HAP-1 (cell line): ENCODE measurements at regions not wholly inside any gene's neighbourhood (a gene's known extent, or its start where the extent isn't known, plus 50 kb on each side); places are given as distances from the start of the nearest gene placed in this dataset.
"Not testable (repeated sequence)": the region's sequence is repeated elsewhere in the genome, so short reads cannot be mapped to it uniquely, and the experiment has no call there.

Experiments used
- DNase-seq, 2 experiments: peaks; one replicate each; pipeline ENCODE4 v3.0.0-alpha.2; 2016 to 2020; ENCODE audit warnings: low spot score in 2 of 2
- H3K27me3 ChIP-seq: fragments of 250-450 bp; sonication (Bioruptor Pico); 2 replicates; pipeline ENCODE4 v1.5.1; 2020; ENCODE audit warnings: low read depth, mild to moderate bottlenecking, moderate library complexity
- H3K36me3 ChIP-seq: fragments of 250-450 bp; sonication (Bioruptor Pico); replicated peaks from 2 replicates; pipeline ENCODE4 v1.5.1; 2020; ENCODE audit warnings: mild to moderate bottlenecking
- H3K4me1 ChIP-seq: fragments of 250-450 bp; sonication (Bioruptor Pico); 2 replicates; pipeline ENCODE4 v1.5.1; 2020; ENCODE audit warnings: mild to moderate bottlenecking
- H3K4me3 ChIP-seq: fragments of 250-450 bp; sonication (Bioruptor Pico); 2 replicates; pipeline ENCODE4 v1.5.1; 2020; ENCODE audit warnings: mild to moderate bottlenecking, moderate library complexity
- H3K9me3 ChIP-seq: fragments of 250-450 bp; sonication (Bioruptor Pico); 2 replicates; pipeline ENCODE4 v1.5.1; 2020; ENCODE audit warnings: mild to moderate bottlenecking, moderate library complexity
- in situ Hi-C: fragments of 300-500 bp; cut with MboI; formaldehyde crosslinking; loops from 3 replicates; pipeline ENCODE4 v1.14.3; 2020; ENCODE audit warnings: low sequenced_read_pairs, inconsistent platforms, mixed read lengths

- H3K4me1 ChIP-seq, H3K9me3 ChIP-seq, DNase-seq, H3K36me3 ChIP-seq, H3K27me3 ChIP-seq, H3K4me3 ChIP-seq, in situ Hi-C loops: not testable (repeated sequence)
These were observed 62.0 kb upstream of the ZNG1F start for GRCh38 chr9:41251101-41251500.

- DNase-seq, in situ Hi-C loops, H3K4me3 ChIP-seq: not testable (repeated sequence)
These were observed 57.6 kb upstream of the ZNG1F start for GRCh38 chr9:41246702-41247101.

More at GRCh38 chr9:41246702-41247101, 57.6 kb upstream of the ZNG1F start:
- not testable (repeated sequence) for H3K36me3 ChIP-seq, H3K4me1 ChIP-seq, H3K27me3 ChIP-seq, H3K9me3 ChIP-seq
